ENCODE measurements at regions not wholly inside any gene's neighbourhood (a gene's known extent, or its start where the extent isn't known, plus 50 kb on each side); places are given as distances from the start of the nearest gene placed in this dataset.

DNA sequence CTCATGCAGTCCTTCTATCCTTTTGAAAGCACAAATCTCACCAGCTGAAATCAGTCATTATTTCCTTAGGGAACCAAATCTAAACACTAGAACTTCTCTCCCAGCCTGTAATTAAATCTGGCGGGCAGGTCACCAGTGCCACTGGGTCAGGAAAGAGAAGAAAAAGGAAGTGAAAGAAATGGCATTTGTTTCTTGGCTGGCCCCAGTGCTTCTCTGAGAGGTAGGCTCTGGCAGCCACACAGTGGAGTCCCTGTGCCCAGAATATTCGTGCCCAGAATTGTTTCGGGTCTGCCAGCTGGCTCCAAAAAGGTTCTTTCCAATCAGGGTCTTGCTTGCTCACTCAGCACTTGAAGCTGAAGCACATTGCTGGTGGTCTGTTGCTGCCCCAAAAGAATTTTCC, 133.9 kb upstream of the MTAP start:
- Histone ChIP-seq H3K9ac (ENCODE audit: low read depth in 1 of 2, low read length in 2 of 2) (no peak overlapping the region), H3K4me1 (ENCODE audit: control insufficient read depth in 4 of 4, insufficient read depth in 4 of 4, low read length in 3 of 4) (no peaks in the 10 kb centered on the region), H3K36me3 (ENCODE audit: control insufficient read depth in 4 of 4, insufficient read depth in 3 of 4, low read depth in 1 of 4, low read length in 3 of 4) (no peaks in the 10 kb centered on the region), H3K27me3 (ENCODE audit: control insufficient read depth in 4 of 4, insufficient read depth in 4 of 4, low read length in 3 of 4) (peaks cover 0 to 3% (median 0%) of the 10 kb centered on the region in 4 donors), H3K4me3 (ENCODE audit: low read depth in 1 of 3, low read length in 3 of 3) (no peak overlapping the region), H3K27ac (ENCODE audit: low read depth in 1 of 2, low read length in 2 of 2) (no peak overlapping the region), H3K9me3 (ENCODE audit: control insufficient read depth in 4 of 4, low read length in 3 of 4) (no peaks in the 10 kb centered on the region)
- no peak for DNase-seq (ENCODE audit: low spot score)
- TF ChIP-seq SP1 (IDR thresholded peaks at IDR 0.05) (no peak), HNF4A (conservative IDR thresholded peaks at IDR 0.05) (no peak), JUND (IDR thresholded peaks at IDR 0.05) (no peak)
- 66% methylated on average over 3 of the region's 3 CpGs for WGBS

DNA sequence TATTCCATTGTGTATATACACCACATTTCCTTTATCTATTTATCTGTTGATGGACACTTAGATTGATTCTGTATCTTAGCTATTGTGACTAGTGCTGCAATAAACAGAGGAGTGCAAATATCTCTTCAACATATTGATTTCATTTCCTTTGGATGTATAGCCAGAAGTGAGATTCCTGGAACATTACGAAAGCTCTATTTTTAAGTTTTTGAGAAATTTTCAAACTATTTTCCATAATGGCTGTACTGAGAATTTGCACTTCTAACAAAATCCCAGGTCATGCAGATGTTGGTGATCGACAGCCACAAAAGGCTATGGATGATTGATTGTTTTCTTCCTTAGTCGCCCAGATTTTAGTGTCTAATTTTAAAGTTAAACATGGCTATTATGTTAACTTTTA, 132.7 kb upstream of the MTAP start:
- Histone ChIP-seq H3K27me3 (ENCODE audit: control insufficient read depth in 4 of 4, insufficient read depth in 4 of 4, low read length in 3 of 4) (peaks cover 0 to 3% (median 0%) of the 10 kb centered on the region in 4 donors), H3K4me3 (ENCODE audit: low read depth in 1 of 3, low read length in 3 of 3) (no peak overlapping the region), H3K27ac (ENCODE audit: low read depth in 1 of 2, low read length in 2 of 2) (no peak overlapping the region), H3K4me1 (ENCODE audit: control insufficient read depth in 4 of 4, insufficient read depth in 4 of 4, low read length in 3 of 4) (no peaks in the 10 kb centered on the region), H3K9me3 (ENCODE audit: control insufficient read depth in 4 of 4, low read length in 3 of 4) (no peaks in the 10 kb centered on the region), H3K9ac (ENCODE audit: low read depth in 1 of 2, low read length in 2 of 2) (no peak overlapping the region), H3K36me3 (ENCODE audit: control insufficient read depth in 4 of 4, insufficient read depth in 3 of 4, low read depth in 1 of 4, low read length in 3 of 4) (no peaks in the 10 kb centered on the region)
- WGBS = 72% methylated on average over 3 of the region's 3 CpGs
- TF ChIP-seq RAD21 (IDR thresholded peaks at IDR 0.05) = no peak
- TF ChIP-seq, protein P1, sequence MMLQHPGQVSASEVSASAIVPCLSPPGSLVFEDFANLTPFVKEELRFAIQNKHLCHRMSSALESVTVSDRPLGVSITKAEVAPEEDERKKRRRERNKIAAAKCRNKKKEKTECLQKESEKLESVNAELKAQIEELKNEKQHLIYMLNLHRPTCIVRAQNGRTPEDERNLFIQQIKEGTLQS (IDR thresholded peaks at IDR 0.05) = no peak
- TF ChIP-seq, protein P2, sequence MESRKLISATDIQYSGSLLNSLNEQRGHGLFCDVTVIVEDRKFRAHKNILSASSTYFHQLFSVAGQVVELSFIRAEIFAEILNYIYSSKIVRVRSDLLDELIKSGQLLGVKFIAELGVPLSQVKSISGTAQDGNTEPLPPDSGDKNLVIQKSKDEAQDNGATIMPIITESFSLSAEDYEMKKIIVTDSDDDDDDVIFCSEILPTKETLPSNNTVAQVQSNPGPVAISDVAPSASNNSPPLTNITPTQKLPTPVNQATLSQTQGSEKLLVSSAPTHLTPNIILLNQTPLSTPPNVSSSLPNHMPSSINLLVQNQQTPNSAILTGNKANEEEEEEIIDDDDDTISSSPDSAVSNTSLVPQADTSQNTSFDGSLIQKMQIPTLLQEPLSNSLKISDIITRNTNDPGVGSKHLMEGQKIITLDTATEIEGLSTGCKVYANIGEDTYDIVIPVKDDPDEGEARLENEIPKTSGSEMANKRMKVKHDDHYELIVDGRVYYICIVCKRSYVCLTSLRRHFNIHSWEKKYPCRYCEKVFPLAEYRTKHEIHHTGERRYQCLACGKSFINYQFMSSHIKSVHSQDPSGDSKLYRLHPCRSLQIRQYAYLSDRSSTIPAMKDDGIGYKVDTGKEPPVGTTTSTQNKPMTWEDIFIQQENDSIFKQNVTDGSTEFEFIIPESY (IDR thresholded peaks at IDR 0.05) = no peak
- no peak for TF ChIP-seq TAF1 (conservative IDR thresholded peaks at IDR 0.05)
- no peak for TF ChIP-seq SP1 (IDR thresholded peaks at IDR 0.05)
- no peak for TF ChIP-seq HNF4A (conservative IDR thresholded peaks at IDR 0.05)
- TF ChIP-seq JUND (IDR thresholded peaks at IDR 0.05) = no peak
- TF ChIP-seq, protein P3, sequence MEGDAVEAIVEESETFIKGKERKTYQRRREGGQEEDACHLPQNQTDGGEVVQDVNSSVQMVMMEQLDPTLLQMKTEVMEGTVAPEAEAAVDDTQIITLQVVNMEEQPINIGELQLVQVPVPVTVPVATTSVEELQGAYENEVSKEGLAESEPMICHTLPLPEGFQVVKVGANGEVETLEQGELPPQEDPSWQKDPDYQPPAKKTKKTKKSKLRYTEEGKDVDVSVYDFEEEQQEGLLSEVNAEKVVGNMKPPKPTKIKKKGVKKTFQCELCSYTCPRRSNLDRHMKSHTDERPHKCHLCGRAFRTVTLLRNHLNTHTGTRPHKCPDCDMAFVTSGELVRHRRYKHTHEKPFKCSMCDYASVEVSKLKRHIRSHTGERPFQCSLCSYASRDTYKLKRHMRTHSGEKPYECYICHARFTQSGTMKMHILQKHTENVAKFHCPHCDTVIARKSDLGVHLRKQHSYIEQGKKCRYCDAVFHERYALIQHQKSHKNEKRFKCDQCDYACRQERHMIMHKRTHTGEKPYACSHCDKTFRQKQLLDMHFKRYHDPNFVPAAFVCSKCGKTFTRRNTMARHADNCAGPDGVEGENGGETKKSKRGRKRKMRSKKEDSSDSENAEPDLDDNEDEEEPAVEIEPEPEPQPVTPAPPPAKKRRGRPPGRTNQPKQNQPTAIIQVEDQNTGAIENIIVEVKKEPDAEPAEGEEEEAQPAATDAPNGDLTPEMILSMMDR (IDR thresholded peaks at IDR 0.05; ENCODE audit: low read depth, low read length, missing input control) = no peak
- no peak for TF ChIP-seq FOXA1 (IDR thresholded peaks at IDR 0.05)
- TF ChIP-seq GABPA (IDR thresholded peaks at IDR 0.05 in 1 of 2, conservative IDR thresholded peaks at IDR 0.05 in 1 of 2) = no peak
- TF ChIP-seq, protein P4, sequence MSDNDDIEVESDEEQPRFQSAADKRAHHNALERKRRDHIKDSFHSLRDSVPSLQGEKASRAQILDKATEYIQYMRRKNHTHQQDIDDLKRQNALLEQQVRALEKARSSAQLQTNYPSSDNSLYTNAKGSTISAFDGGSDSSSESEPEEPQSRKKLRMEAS (IDR thresholded peaks at IDR 0.05) = no peak
- TF ChIP-seq, protein P5, sequence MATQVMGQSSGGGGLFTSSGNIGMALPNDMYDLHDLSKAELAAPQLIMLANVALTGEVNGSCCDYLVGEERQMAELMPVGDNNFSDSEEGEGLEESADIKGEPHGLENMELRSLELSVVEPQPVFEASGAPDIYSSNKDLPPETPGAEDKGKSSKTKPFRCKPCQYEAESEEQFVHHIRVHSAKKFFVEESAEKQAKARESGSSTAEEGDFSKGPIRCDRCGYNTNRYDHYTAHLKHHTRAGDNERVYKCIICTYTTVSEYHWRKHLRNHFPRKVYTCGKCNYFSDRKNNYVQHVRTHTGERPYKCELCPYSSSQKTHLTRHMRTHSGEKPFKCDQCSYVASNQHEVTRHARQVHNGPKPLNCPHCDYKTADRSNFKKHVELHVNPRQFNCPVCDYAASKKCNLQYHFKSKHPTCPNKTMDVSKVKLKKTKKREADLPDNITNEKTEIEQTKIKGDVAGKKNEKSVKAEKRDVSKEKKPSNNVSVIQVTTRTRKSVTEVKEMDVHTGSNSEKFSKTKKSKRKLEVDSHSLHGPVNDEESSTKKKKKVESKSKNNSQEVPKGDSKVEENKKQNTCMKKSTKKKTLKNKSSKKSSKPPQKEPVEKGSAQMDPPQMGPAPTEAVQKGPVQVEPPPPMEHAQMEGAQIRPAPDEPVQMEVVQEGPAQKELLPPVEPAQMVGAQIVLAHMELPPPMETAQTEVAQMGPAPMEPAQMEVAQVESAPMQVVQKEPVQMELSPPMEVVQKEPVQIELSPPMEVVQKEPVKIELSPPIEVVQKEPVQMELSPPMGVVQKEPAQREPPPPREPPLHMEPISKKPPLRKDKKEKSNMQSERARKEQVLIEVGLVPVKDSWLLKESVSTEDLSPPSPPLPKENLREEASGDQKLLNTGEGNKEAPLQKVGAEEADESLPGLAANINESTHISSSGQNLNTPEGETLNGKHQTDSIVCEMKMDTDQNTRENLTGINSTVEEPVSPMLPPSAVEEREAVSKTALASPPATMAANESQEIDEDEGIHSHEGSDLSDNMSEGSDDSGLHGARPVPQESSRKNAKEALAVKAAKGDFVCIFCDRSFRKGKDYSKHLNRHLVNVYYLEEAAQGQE (IDR thresholded peaks at IDR 0.05) = no peak
- no peak for TF ChIP-seq NR2F2 (IDR thresholded peaks at IDR 0.05)
- TF ChIP-seq RXRA (IDR thresholded peaks at IDR 0.05) = no peak
- TF ChIP-seq FOXA2 (IDR thresholded peaks at IDR 0.05) = no peak
- TF ChIP-seq EGR1 (IDR thresholded peaks at IDR 0.05; ENCODE audit: low read depth in 2 of 2) = no peak
- no peak for TF ChIP-seq YY1 (IDR thresholded peaks at IDR 0.05)
- TF ChIP-seq HNF4G (IDR thresholded peaks at IDR 0.05) = no peak
- no peak for DNase-seq (ENCODE audit: low spot score)

Data from liver (tissue), 8 donors.